Skeletal muscle cell (primary cell): ENCODE measurements at regions not wholly inside any gene's neighbourhood (a gene's known extent, or its start where the extent isn't known, plus 50 kb on each side); places are given as distances from the start of the nearest gene placed in this dataset.
"Not testable (repeated sequence)": the region's sequence is repeated elsewhere in the genome, so short reads cannot be mapped to it uniquely, and the experiment has no call there.

ENCODE experiments used
- DNase-seq: peaks from one replicate; pipeline ENCODE4 v3.0.0-alpha.2; 2010; ENCODE audit warnings: low read depth
- H3K4me3 ChIP-seq: 2 replicates; pipeline ENCODE4 v1.5.1; 2011; ENCODE audit warnings: low read depth, mild to moderate bottlenecking, control low read depth, low read length, moderate library complexity

GRCh38 chr13:24931450-24932251, 164.3 kb upstream of the PABPC3 start:
- no peak for DNase-seq
- H3K4me3 ChIP-seq = peak overlapping the region; percentile 34

- H3K4me3 ChIP-seq, DNase-seq: not testable (repeated sequence)
These were observed 162.6 kb upstream of the PABPC3 start for GRCh38 chr13:24933106-24934023.

DNA sequence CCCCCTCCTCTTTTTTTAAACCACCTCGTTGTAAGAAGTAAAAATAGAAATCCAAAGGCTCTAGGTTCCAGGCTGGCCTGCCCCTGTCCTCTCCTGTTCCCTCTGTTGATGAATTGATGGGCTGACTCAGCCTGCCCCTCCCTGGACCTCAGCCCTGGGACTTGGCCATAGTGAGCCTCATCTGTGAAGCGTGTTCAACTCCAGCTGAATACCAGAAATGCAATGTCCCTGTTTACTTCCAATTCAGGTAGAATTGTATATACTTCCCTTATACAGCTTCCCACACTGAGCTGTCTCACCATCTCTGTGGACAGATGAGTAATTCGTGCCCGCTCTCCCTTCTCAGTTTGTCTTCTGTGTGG, 161.9 kb upstream of the PABPC3 start:
- not testable (repeated sequence) for H3K4me3 ChIP-seq, DNase-seq

DNA sequence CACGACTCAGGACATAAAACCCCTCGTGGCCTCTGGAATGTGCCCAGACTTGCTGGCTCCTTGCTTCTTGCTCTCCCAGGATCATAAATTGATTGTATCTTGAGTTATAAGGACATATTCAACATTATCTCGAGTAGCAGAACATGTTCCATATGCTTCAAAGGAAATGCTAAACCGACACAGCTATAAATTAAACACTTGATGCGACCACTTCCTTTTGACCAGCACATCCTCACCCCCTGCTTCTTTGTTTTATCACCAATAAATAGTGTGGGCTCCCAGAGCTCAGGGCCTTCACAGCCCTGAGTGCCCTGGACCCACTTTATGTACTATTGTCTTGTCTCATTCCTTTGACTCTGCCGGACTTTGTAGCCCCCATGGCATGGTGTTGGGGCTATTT, 157.0 kb upstream of the PABPC3 start:
- DNase-seq = no peak
- no peak overlapping the region for H3K4me3 ChIP-seq

DNA sequence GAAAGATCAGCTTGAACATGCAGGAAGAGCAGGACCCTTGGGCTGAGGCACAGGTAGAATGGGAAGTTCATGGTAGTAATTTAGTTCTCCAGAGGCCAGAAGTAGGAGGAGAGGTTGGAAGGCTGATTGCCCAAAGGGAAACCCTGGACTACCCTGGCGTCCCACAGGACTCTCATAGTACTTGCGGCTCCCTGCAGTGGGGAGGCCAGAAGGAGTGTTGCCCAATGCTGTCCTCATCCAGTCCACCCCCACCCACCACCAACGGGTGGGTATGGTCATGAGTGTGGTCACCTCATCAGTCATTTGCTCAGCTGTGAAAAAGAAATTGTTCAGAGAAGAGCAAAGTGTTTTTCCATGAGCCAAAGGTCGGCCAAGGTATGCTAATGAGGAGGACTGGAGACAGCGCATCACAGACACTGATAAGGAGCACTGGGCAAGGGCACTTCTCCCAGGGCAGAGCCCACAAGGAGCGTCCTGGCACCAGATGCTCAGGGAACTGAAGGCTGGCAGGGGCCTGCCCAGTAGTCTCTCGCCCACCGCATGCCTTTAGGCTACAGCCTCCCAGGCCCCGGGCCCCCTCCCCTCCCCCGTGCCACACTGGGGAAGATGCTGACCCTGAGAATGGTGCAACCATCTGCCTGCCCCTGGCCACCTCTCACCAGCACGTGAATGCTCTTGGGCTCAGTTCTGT, 154.8 kb upstream of the PABPC3 start:
- DNase-seq, H3K4me3 ChIP-seq: not testable (repeated sequence)

- DNase-seq = no peak
- H3K4me3 ChIP-seq = no peak overlapping the region
These were observed 152.8 kb upstream of the PABPC3 start for GRCh38 chr13:24943136-24943535.

DNA sequence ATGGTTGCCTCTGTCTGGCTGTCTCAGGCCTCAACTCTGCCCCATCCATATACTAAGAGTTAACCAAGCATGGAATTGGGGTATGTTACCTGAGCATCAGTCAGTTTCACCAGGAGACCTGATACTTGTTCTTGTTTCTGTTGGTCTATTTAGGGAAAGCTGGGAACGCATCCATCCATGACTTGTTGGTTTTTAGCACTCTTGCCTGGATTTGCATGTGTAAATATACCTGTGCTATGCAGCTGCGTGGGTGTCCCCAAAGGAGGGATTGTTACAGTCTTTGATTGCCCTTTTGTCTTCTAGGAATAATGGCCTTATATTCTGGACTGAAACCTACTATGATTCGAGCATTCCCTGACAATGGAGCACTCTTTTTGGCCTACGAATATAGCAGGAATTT, 151.9 kb upstream of the PABPC3 start:
- not testable (repeated sequence) for DNase-seq, H3K4me3 ChIP-seq

DNA sequence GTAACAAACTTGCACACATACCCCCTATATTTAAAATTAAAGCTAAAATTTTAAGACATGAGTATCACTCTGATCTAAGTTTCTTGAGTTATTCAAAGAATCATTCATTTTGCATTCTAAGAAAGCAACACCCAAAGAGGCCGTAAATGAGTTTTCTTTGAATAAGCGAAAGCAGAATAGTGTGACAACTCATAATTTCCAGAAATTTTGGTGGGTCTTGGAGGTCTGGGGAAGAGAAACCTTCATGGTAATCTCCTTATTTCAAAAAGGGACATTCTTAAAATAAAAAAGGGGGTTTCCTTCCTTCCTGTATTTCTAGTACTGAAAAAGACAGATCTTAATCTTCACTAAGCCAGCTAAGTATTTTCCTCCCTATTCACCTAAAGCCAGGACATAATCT, 147.0 kb upstream of the PABPC3 start:
- DNase-seq, H3K4me3 ChIP-seq: not testable (repeated sequence)

DNA sequence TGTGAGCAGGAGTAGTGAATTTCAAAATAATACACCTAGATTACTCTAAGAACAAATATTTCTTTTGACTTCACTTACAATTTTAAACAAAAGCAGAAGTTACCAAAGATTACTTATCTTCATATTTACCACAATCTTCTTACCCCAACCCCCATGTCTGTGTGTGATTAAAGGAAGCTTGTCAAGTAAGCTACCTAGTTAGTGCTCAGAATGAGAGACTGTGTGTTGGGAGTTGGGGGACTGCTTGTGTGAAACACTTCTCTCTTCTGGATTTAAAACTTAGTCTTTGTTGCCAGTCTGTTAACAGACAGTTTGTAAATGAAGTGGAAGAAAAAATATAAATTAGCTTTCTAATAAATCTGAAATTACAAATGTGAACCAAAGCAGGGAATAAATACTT, 145.3 kb upstream of the PABPC3 start:
- DNase-seq = not testable (repeated sequence)

DNA sequence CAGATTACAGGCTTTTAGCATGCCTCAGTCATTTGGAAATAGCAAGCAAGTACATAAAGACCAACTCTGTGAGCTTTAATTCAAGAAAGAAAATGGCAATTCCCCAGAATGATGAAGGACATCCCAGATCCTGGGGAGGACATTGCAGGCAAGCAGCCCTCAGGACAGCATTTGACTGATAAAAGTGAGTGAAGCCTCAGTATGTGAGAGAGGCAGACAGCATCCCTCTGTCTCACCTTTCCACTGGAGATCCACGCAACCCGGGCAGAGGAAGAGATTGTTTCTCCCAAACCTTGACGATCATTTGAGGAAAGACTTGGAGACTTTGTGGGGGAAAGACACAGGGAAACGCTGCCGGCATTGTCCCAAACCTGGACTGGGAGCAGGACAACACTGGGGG, 128.0 kb upstream of the PABPC3 start:
- peak overlapping the region; percentile 46 for H3K4me3 ChIP-seq
- not testable (repeated sequence) for DNase-seq

More for the DNA sequence above, 145.3 kb upstream of the PABPC3 start:
- H3K4me3 ChIP-seq = not testable (repeated sequence)

- peak overlapping the region; percentile 46 for H3K4me3 ChIP-seq
- not testable (repeated sequence) for DNase-seq
These were observed 127.5 kb upstream of the PABPC3 start for GRCh38 chr13:24968416-24968815.

- DNase-seq, H3K4me3 ChIP-seq: not testable (repeated sequence)
These were observed 122.8 kb upstream of the PABPC3 start for GRCh38 chr13:24973102-24973501.

DNA sequence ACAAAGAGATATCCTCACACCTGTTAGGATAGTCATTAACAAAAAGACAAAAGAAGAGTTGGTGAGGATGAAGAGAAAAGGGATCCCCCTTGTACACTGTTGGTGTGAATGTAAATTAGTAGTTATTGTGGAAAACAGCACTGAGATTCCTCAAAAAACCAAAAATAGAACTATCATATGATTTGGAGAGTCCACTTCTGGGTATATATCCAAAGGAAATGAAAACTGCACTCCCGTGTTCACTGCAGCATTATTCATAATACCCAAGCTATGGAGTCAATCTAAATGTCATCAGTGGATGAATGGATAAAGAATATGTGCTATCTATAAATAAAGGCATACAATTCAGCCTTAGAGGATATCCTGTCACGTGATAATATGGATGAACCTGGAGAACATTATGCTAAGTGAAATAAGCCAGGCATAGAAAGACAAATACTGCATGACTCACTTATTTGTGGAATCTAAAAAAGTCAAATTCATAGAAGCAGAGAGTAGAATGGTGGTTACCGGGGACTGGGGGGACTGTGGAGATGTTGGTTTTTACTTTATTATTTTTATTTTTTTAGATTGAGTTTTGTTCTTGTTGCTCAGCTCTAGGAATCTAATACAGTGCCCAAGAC, 114.6 kb upstream of the PABPC3 start:
- H3K4me3 ChIP-seq, DNase-seq: not testable (repeated sequence)

- no peak overlapping the region for H3K4me3 ChIP-seq
- no peak for DNase-seq
These were observed 113.5 kb upstream of the PABPC3 start for GRCh38 chr13:24982333-24982999.

DNA sequence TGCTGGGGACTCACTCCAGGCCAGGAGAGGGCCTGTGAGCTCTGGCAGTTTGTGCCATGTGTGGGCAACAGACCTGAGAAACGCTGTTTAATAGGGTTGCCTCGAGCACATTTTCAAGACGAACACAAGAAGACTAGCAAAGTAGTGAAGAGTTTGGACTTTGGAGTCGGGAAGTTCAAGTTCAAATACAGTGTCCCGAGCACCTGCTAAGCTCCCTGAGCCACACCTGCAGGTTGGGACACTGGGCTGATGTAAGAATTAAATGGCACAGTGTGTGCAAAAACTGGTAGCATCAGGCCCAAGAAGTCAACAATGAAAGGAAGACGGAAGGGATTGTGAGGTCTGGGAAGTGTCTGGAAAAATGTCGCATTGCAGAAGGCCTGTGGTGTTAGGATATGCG, 112.8 kb upstream of the PABPC3 start:
- no peak overlapping the region for H3K4me3 ChIP-seq
- DNase-seq = no peak

GRCh38 chr13:24984134-24984533, 111.8 kb upstream of the PABPC3 start:
- no peak for DNase-seq
- H3K4me3 ChIP-seq = no peak overlapping the region

DNA sequence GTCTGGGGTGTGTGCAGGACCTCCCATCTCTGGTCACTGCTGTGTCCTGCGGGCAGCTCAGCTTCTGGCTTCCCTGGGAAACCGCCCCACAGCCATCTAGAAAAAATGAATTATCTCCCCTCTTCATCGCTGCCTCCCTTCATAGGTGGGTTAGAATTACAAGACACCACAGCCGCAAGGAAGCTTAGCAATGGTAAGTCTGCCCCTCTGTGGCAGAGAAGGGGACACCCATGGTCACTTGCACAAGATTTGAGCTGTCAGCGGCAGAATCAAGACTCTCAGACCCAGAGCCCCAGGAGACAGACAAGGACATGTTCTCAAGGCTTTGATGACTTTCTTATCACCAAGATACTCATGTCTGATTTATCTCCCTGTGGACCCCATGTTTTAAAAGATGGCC, 110.8 kb upstream of the PABPC3 start:
- no peak overlapping the region for H3K4me3 ChIP-seq
- DNase-seq = no peak

GRCh38 chr13:24985896-24986295, 110.0 kb upstream of the PABPC3 start:
- no peak for DNase-seq
- H3K4me3 ChIP-seq = no peak overlapping the region

DNA sequence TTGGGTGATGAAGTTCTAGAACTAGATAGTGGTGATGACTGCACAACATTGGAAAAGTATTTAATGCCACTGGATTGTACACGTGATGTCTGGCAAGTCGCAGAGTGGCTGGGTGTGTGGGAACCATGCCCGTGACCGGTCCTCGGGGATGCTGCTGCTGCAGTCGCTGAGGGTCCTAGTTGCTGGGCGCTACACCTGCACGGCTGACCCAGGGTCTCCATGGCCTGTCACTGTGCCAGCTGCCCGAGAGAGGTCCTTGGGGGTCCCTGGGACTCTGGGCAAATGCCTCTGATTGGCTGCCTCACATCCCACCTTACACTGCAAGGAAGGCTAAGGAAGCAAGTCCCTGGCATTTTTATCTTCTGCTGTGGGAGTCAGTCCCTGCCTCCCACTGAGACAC, 109.1 kb upstream of the PABPC3 start:
- DNase-seq = no peak
- H3K4me3 ChIP-seq = no peak overlapping the region
